ENCODE measurements at regions not wholly inside any gene's neighbourhood (a gene's known extent, or its start where the extent isn't known, plus 50 kb on each side); places are given as distances from the start of the nearest gene placed in this dataset.

GRCh38 chr2:37870829-37871228 is 54.3 kb upstream of the RMDN2 start:
- no peak for DNase-seq

- DNase-seq: no peak
Observed at GRCh38 chr2:37871456-37872191, 53.5 kb upstream of the RMDN2 start.

GRCh38 chr2:37872192-37872750 is 52.8 kb upstream of the RMDN2 start:
- peak; percentile 57 for DNase-seq

- peak; percentile 66 for DNase-seq
Observed at GRCh38 chr2:37873229-37873628, 51.9 kb upstream of the RMDN2 start.

- DNase-seq: no peak
Observed at GRCh38 chr2:37873749-37874330, 51.2 kb upstream of the RMDN2 start.

GRCh38 chr2:37874470-37874869 is 50.6 kb upstream of the RMDN2 start:
- DNase-seq: no peak

Measured in eye (tissue), 1 donor.